ENCODE measurements at regions not wholly inside any gene's neighbourhood (a gene's known extent, or its start where the extent isn't known, plus 50 kb on each side); places are given as distances from the start of the nearest gene placed in this dataset.

DNA sequence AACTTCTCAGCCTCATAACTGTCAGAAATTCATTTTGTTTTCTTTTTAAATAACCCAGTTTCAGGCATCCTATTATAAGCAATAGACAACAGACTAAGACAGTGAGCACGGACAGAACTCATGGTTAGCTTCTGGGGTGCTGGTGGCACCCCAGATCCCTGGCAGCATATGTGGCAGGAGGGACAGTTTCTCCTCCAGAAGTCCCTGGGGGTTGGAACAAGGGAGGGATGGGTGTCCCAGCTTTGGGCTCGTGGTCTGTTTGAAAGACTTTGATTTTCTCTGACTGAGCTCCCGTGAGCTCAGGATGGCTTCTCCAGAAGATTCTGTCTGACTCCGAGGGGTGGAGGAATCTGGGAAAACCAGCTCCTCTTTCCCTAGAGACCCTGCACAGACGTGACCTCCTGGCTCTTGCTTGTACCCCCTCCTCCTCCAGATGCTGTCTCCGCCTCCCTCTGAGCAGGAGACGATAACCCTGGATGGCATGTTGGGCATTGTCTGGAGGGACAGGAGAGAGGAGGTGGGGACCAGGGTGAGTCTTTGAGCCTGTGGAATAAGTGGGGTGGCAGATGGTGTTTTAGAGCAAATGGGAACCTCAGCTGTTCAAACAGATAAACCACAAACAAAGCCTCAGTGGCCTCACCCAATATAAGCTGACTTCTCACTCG, 421.1 kb downstream of the GLRX3 start:
- 60 to 78% (median 75%) methylated on average over 8 of the region's 8 CpGs for WGBS, 5 donors
- intact Hi-C loops (cut with DNase I; ENCODE audit: low total_unique reads): no loop called here
- no peaks in the 10 kb centered on the region for H3K9me3 ChIP-seq
- H3K4me1 ChIP-seq: no peaks in the 10 kb centered on the region
- H3K27ac ChIP-seq: no peak overlapping the region
- no peak for DNase-seq
- no peak overlapping the region for H3K4me3 ChIP-seq
- no peak for TF ChIP-seq POLR2AphosphoS5 (IDR thresholded peaks at IDR 0.05)
- H3K36me3 ChIP-seq: no peaks in the 10 kb centered on the region
- H3K27me3 ChIP-seq (replicated peaks in 1 of 7): no peaks in the 10 kb centered on the region

DNA sequence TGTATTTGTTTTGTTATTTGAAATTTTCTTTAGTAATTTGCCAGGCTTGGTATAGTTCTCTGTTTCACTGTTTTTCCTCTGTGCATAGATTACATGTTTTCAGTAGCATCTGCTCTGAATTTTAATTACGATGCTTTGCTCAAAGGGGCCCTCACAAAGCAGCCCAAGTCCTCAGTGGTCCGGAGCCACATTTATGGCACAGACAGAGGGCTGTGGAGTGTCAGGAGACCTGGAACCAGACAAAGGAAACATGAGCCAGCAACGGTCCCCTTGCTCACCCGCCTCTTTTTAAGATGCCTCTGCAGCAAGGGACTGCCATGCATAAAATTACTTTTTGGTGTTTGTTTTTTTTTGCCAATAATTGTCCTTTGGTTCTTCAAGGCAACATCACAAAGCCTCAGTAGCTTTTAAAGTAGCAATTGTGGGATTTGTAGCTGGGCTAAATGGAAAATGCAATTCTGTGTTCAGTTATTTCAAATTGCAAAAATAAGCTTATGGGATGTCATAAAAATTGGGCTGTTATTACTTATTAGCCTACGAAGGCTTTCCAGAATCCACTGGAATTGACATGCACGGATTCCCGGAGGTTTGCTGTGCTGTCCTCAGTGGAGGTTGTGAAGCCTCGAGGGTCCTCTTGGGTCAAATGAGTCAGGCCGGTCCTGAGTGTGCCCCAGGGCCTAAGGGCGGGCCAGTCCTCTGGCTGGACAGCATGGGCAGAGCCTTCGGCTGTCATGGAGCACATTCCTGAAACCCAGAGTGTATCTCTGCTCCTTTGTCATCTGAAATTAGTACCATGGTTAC, 422.8 kb downstream of the GLRX3 start:
- TF ChIP-seq POLR2AphosphoS5 (IDR thresholded peaks at IDR 0.05) (no peak), POLR2A (IDR thresholded peaks at IDR 0.05) (no peak)
- TF ChIP-seq, protein P1, sequence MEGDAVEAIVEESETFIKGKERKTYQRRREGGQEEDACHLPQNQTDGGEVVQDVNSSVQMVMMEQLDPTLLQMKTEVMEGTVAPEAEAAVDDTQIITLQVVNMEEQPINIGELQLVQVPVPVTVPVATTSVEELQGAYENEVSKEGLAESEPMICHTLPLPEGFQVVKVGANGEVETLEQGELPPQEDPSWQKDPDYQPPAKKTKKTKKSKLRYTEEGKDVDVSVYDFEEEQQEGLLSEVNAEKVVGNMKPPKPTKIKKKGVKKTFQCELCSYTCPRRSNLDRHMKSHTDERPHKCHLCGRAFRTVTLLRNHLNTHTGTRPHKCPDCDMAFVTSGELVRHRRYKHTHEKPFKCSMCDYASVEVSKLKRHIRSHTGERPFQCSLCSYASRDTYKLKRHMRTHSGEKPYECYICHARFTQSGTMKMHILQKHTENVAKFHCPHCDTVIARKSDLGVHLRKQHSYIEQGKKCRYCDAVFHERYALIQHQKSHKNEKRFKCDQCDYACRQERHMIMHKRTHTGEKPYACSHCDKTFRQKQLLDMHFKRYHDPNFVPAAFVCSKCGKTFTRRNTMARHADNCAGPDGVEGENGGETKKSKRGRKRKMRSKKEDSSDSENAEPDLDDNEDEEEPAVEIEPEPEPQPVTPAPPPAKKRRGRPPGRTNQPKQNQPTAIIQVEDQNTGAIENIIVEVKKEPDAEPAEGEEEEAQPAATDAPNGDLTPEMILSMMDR (IDR thresholded peaks at IDR 0.05 in 8 of 11, conservative IDR thresholded peaks at IDR 0.05 in 3 of 11): no peak
- Histone ChIP-seq H3K4me3 (no peak overlapping the region), H3K36me3 (no peaks in the 10 kb centered on the region), H3K4me1 (no peaks in the 10 kb centered on the region), H3K9me3 (no peaks in the 10 kb centered on the region), H3K27ac (no peak overlapping the region), H3K27me3 (replicated peaks in 1 of 7) (no peaks in the 10 kb centered on the region)
- no peak for DNase-seq
- 77 to 87% (median 81%) methylated on average over 11 of the region's 11 CpGs for WGBS, 5 donors
- intact Hi-C loops (cut with DNase I; ENCODE audit: low total_unique reads): no loop called here

DNA sequence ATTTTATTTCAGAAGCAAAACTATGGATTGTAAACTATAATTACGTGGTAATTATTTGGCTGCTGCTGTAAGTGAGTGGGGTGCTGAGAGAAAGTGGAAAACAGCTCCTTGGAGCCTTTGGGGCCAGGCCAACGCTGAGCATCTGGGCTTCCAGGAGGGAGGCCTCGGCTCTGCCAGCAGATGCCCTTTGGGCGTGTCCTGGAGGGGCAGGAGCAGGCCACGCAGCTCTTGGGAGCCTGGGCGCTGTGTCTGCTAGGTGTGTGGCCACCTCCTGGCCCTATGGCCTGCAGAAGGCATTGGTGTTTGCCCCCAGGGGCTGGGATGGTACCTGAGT, 423.3 kb downstream of the GLRX3 start:
- Histone ChIP-seq H3K27ac (no peak overlapping the region), H3K27me3 (replicated peaks in 1 of 7) (no peaks in the 10 kb centered on the region), H3K4me1 (no peaks in the 10 kb centered on the region), H3K4me3 (no peak overlapping the region), H3K9me3 (no peaks in the 10 kb centered on the region), H3K36me3 (no peaks in the 10 kb centered on the region)
- TF ChIP-seq POLR2AphosphoS5 (IDR thresholded peaks at IDR 0.05) (no peak), POLR2A (IDR thresholded peaks at IDR 0.05) (no peak)
- TF ChIP-seq, protein P1 (IDR thresholded peaks at IDR 0.05 in 8 of 11, conservative IDR thresholded peaks at IDR 0.05 in 3 of 11): no peak
- WGBS, 5 donors: 76 to 86% (median 82%) methylated on average over 5 to 6 of the region's 6 CpGs
- no peak for DNase-seq
- intact Hi-C loops (cut with DNase I; ENCODE audit: low total_unique reads): no loop called here

DNA sequence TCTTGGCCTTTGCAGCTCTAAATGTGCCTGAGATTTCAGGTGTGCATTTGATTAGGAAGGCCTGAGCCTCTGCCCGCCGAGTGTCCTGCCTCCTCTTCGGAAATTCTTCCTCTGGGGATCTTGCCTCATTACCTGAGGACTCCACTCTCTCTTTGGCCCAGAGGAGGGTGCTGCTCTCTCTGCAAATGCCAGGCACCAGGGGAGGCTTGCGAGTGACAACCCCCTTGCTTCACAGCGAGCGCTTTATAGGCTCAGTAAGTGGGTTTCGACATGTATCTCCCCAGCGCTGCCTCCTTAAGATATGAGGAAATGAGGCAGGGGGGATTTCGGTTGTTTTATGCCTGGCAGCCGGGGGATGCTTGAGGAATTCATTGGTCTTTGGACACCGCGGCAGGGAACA, 423.9 kb downstream of the GLRX3 start:
- Histone ChIP-seq H3K9me3 (no peaks in the 10 kb centered on the region), H3K27ac (no peak overlapping the region), H3K4me1 (no peaks in the 10 kb centered on the region), H3K27me3 (replicated peaks in 1 of 7) (no peaks in the 10 kb centered on the region), H3K4me3 (no peak overlapping the region), H3K36me3 (no peaks in the 10 kb centered on the region)
- DNase-seq: no peak
- TF ChIP-seq POLR2AphosphoS5 (IDR thresholded peaks at IDR 0.05) (no peak), POLR2A (IDR thresholded peaks at IDR 0.05) (no peak)
- TF ChIP-seq, protein P1 (IDR thresholded peaks at IDR 0.05 in 8 of 11, conservative IDR thresholded peaks at IDR 0.05 in 3 of 11): no peak
- intact Hi-C loops (cut with DNase I; ENCODE audit: low total_unique reads): no loop called here
- WGBS, 5 donors: 75 to 90% (median 79%) methylated on average over 12 of the region's 12 CpGs
